H9 (cell line): ENCODE measurements at regions not wholly inside any gene's neighbourhood (a gene's known extent, or its start where the extent isn't known, plus 50 kb on each side); places are given as distances from the start of the nearest gene placed in this dataset.

Experiments used
- DNase-seq: peaks from one replicate; pipeline ENCODE4 v3.0.0-alpha.2; 2017
- H2AFZ ChIP-seq: one replicate; pipeline ENCODE4 v1.6.1; 2013; ENCODE audit warnings: mild to moderate bottlenecking, low read length, control low read depth, moderate library complexity
- H2AK5ac ChIP-seq: 2 replicates; pipeline ENCODE4 v1.6.1; 2013; ENCODE audit warnings: low read length, control low read depth, mixed read lengths; ENCODE audit not compliant: insufficient read length
- H2BK120ac ChIP-seq: one replicate; pipeline ENCODE4 v1.6.1; 2013; ENCODE audit warnings: low read depth, mild to moderate bottlenecking, low read length, control low read depth, inconsistent platforms; ENCODE audit not compliant: poor library complexity, severe bottlenecking
- H2BK12ac ChIP-seq: 2 replicates; pipeline ENCODE4 v1.6.1; 2013; ENCODE audit warnings: low read length, control low read depth, mixed read lengths, low read depth; ENCODE audit not compliant: insufficient read length
- H2BK15ac ChIP-seq: 2 replicates; pipeline ENCODE4 v1.6.1; 2013; ENCODE audit warnings: low read depth, low read length, control low read depth
- H2BK20ac ChIP-seq: one replicate; pipeline ENCODE4 v1.6.1; 2013; ENCODE audit warnings: low read depth, mild to moderate bottlenecking, low read length, control low read depth, inconsistent platforms; ENCODE audit not compliant: poor library complexity, severe bottlenecking
- H2BK5ac ChIP-seq: 2 replicates; pipeline ENCODE4 v1.6.1; 2013; ENCODE audit warnings: low read length, control low read depth, mixed read lengths; ENCODE audit not compliant: insufficient read length
- H3K14ac ChIP-seq: 2 replicates; pipeline ENCODE4 v1.6.1; 2013; ENCODE audit warnings: low read length, control low read depth; ENCODE audit not compliant: insufficient read depth
- H3K18ac ChIP-seq: 2 replicates; pipeline ENCODE4 v1.6.1; 2013; ENCODE audit warnings: low read depth, mild to moderate bottlenecking, mixed read lengths, low read length, control low read depth; ENCODE audit not compliant: insufficient read length
- H3K23ac ChIP-seq: 2 replicates; pipeline ENCODE4 v1.6.1; 2013; ENCODE audit warnings: low read length, control low read depth, mixed read lengths, low read depth; ENCODE audit not compliant: insufficient read length
- H3K23me2 ChIP-seq: 2 replicates; pipeline ENCODE4 v1.6.1; 2013; ENCODE audit warnings: low read depth, mild to moderate bottlenecking, mixed read lengths, low read length, control low read depth; ENCODE audit not compliant: insufficient read length, poor library complexity, severe bottlenecking
- H3K27ac ChIP-seq: 2 replicates; pipeline ENCODE4 v1.5.1; 2013; ENCODE audit warnings: low read length, control low read depth, mixed read lengths, low read depth; ENCODE audit not compliant: insufficient read length
- H3K27me3 ChIP-seq: 2 replicates; pipeline ENCODE4 v1.6.1; 2013; ENCODE audit warnings: low read length, control low read depth, inconsistent platforms; ENCODE audit not compliant: insufficient read depth
- H3K4ac ChIP-seq: 2 replicates; pipeline ENCODE4 v1.6.1; 2013; ENCODE audit warnings: low read depth, mild to moderate bottlenecking, control low read depth, inconsistent platforms, low read length, moderate library complexity
- H3K4me1 ChIP-seq: 2 replicates; pipeline ENCODE4 v1.6.1; 2013; ENCODE audit warnings: low read length, control low read depth, inconsistent platforms; ENCODE audit not compliant: insufficient read depth
- H3K4me2 ChIP-seq: 2 replicates; pipeline ENCODE4 v1.6.1; 2013; ENCODE audit warnings: low read length, control low read depth, mixed read lengths; ENCODE audit not compliant: insufficient read length, insufficient read depth
- H3K56ac ChIP-seq: 2 replicates; pipeline ENCODE4 v1.6.1; 2013; ENCODE audit warnings: low read depth, mild to moderate bottlenecking, mixed read lengths, low read length, control low read depth; ENCODE audit not compliant: insufficient read length
- H3K79me1 ChIP-seq: 2 replicates; pipeline ENCODE4 v1.6.1; 2013; ENCODE audit warnings: low read depth, mild to moderate bottlenecking, moderate library complexity, low read length, control low read depth, inconsistent platforms; ENCODE audit not compliant: insufficient read depth, poor library complexity, severe bottlenecking
- H3K79me2 ChIP-seq: 2 replicates; pipeline ENCODE4 v1.6.1; 2013; ENCODE audit warnings: low read length, control low read depth, inconsistent platforms; ENCODE audit not compliant: insufficient read depth
- H3K9ac ChIP-seq: 2 replicates; pipeline ENCODE4 v1.6.1; 2013; ENCODE audit warnings: low read length, control low read depth, mixed read lengths; ENCODE audit not compliant: insufficient read length; ENCODE audit errors: extremely low read depth
- H3K9me3 ChIP-seq: one replicate; pipeline ENCODE4 v1.6.1; 2013; ENCODE audit warnings: low read depth, low read length, inconsistent platforms; ENCODE audit not compliant: control insufficient read depth
- H3T11ph ChIP-seq: one replicate; pipeline ENCODE4 v1.6.1; 2013; ENCODE audit warnings: mild to moderate bottlenecking, low read length, control low read depth, inconsistent platforms
- H4K20me1 ChIP-seq: one replicate; pipeline ENCODE4 v1.6.1; 2013; ENCODE audit not compliant: control insufficient read depth, insufficient read length, insufficient read depth
- H4K5ac ChIP-seq: 2 replicates; pipeline ENCODE4 v1.6.1; 2013; ENCODE audit warnings: low read depth, mild to moderate bottlenecking, mixed read lengths, low read length, control low read depth; ENCODE audit not compliant: insufficient read length
- H4K8ac ChIP-seq: replicated peaks from 2 replicates; pipeline ENCODE4 v1.6.1; 2013; ENCODE audit warnings: low read length, control low read depth, mixed read lengths, low read depth; ENCODE audit not compliant: insufficient read length
- H4K91ac ChIP-seq: 2 replicates; pipeline ENCODE4 v1.6.1; 2013; ENCODE audit warnings: low read depth, mild to moderate bottlenecking, moderate library complexity, mixed read lengths, low read length, control low read depth; ENCODE audit not compliant: insufficient read length
- H3K27ac Mint-ChIP-seq, 3 experiments: 2 replicates in 2 of 3; 3 replicates in 1 of 3; pipeline ENCODE4 v1.8.0; 2020 to 2021; ENCODE audit warnings: mixed read lengths in 3 of 3, mild to moderate bottlenecking in 1 of 3, moderate library complexity in 1 of 3
- H3K27me3 Mint-ChIP-seq: 2 replicates; pipeline ENCODE4 v1.8.0; 2021; ENCODE audit warnings: low read depth, mild to moderate bottlenecking, moderate library complexity, mixed read lengths
- H3K36me3 Mint-ChIP-seq, 3 experiments: 2 replicates in 2 of 3; 3 replicates in 1 of 3; pipeline ENCODE4 v1.8.0; 2020 to 2021; ENCODE audit warnings: low read depth in 3 of 3, mixed read lengths in 3 of 3; ENCODE audit not compliant: insufficient read depth in 1 of 3
- H3K4me1 Mint-ChIP-seq, 2 experiments: 2 replicates each; pipeline ENCODE4 v1.8.0; 2020; ENCODE audit warnings: mixed read lengths in 2 of 2
- H3K4me3 Mint-ChIP-seq, 2 experiments: 2 replicates in 1 of 2; 3 replicates in 1 of 2; pipeline ENCODE4 v1.8.0; 2020 to 2021; ENCODE audit warnings: mild to moderate bottlenecking in 2 of 2, mixed read lengths in 2 of 2, moderate library complexity in 1 of 2
- H3K9me3 Mint-ChIP-seq, 2 experiments: 2 replicates in 1 of 2; 3 replicates in 1 of 2; pipeline ENCODE4 v1.8.0; 2020; ENCODE audit warnings: mild to moderate bottlenecking in 2 of 2, mixed read lengths in 2 of 2, moderate library complexity in 1 of 2
- WGBS: extraction: QIAGEN DNeasy Blood & Tissue Kit; methylation state at CpG from one replicate; pipeline ENCODE4 v1.1.7; 2013; ENCODE audit warnings: missing lambda C conversion rate, low lambda C conversion rate, mixed read lengths; ENCODE audit not compliant: insufficient read length; ENCODE audit errors: extremely low coverage; 5-methylcytosine and 5-hydroxymethylcytosine counted together
- TF ChIP-seq, protein P1 (sequence below): fragments of 200-600 bp; sonication (generic); conservative IDR thresholded peaks from 3 replicates; pipeline ENCODE4 v1.8.0; 2021; ENCODE audit warnings: antibody characterized with exemption, mild to moderate bottlenecking

DNA sequence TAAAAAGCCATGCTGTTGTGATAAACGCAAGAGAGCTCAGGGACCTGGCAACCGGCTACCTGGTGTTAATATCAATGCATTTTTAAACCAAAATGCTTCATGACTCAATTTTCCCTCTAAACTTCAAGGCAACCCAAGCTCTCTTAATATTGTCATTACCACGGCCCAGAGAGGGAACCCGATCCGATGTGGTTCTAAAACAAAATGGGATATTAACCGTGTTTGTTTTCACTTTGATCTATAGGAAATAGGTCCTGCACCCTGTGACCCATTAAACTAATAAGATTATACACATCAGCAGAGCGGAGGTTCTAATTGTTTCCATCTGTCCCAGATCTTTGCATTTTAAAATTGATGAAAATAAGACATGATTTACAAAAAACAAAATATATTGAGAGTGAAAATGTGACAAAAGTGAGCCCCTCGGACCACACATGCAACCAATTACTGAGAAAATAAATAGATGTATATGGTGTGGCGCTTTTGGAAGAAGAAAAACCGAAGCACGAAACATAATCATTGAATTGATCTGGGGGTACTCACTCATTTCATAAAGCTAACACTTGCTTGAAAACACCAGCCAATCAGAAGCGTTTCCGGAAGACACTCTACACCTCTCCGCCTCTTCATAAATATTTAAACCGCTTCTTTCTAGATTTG is 290.3 kb upstream of the NFE2L3 start:
- H4K91ac ChIP-seq: no peak overlapping the region
- Mint-ChIP-seq H3K27ac (no peak overlapping the region), H3K4me3 (peak overlapping the region in 1 of 2 experiments; percentile 37; a peak in 3 of 5 replicates), H3K27me3 (peaks cover 36% of the 10 kb centered on the region), H3K4me1 (peaks cover 24 to 33% of the 10 kb centered on the region in 2 experiments), H3K9me3 (peaks cover 4 to 7% of the 10 kb centered on the region in 2 experiments; a peak in 2 of 5 replicates), H3K36me3 (no peaks in the 10 kb centered on the region)
- H2AFZ ChIP-seq: no peak overlapping the region
- H4K5ac ChIP-seq: no peak overlapping the region
- H2AK5ac ChIP-seq: no peak overlapping the region
- peaks cover 41% of the 10 kb centered on the region for H3K27me3 ChIP-seq
- no peak overlapping the region for H3K4ac ChIP-seq
- H2BK20ac ChIP-seq: no peak overlapping the region
- no peaks in the 10 kb centered on the region for H3K79me1 ChIP-seq
- H4K20me1 ChIP-seq: no peaks in the 10 kb centered on the region
- no peak for DNase-seq
- no peaks in the 10 kb centered on the region for H3K79me2 ChIP-seq
- no peaks in the 10 kb centered on the region for H3K9me3 ChIP-seq
- peaks cover 5% of the 10 kb centered on the region; the same call in 1 of the 2 replicates for H3K4me1 ChIP-seq
- H2BK5ac ChIP-seq: no peak overlapping the region
- WGBS: no CpG with 5 or more reads among the region's 15 CpGs
- no peak overlapping the region for H3K14ac ChIP-seq
- peaks cover 10% of the 10 kb centered on the region for H3K23me2 ChIP-seq
- no peak overlapping the region for H3T11ph ChIP-seq
- H3K56ac ChIP-seq: no peak overlapping the region
- no peak overlapping the region for H2BK120ac ChIP-seq
- H2BK15ac ChIP-seq: no peak overlapping the region
- TF ChIP-seq, protein P1, sequence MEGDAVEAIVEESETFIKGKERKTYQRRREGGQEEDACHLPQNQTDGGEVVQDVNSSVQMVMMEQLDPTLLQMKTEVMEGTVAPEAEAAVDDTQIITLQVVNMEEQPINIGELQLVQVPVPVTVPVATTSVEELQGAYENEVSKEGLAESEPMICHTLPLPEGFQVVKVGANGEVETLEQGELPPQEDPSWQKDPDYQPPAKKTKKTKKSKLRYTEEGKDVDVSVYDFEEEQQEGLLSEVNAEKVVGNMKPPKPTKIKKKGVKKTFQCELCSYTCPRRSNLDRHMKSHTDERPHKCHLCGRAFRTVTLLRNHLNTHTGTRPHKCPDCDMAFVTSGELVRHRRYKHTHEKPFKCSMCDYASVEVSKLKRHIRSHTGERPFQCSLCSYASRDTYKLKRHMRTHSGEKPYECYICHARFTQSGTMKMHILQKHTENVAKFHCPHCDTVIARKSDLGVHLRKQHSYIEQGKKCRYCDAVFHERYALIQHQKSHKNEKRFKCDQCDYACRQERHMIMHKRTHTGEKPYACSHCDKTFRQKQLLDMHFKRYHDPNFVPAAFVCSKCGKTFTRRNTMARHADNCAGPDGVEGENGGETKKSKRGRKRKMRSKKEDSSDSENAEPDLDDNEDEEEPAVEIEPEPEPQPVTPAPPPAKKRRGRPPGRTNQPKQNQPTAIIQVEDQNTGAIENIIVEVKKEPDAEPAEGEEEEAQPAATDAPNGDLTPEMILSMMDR: no peak
- H3K18ac ChIP-seq: no peak overlapping the region
- H4K8ac ChIP-seq: no peak overlapping the region
- no peak overlapping the region for H3K23ac ChIP-seq
- no peak overlapping the region for H2BK12ac ChIP-seq
- H3K9ac ChIP-seq: no peak overlapping the region
- H3K4me2 ChIP-seq: no peak overlapping the region
- no peak overlapping the region for H3K27ac ChIP-seq
